ENCODE measurements at regions not wholly inside any gene's neighbourhood (a gene's known extent, or its start where the extent isn't known, plus 50 kb on each side); places are given as distances from the start of the nearest gene placed in this dataset.

- TF ChIP-seq CTCF (IDR thresholded peaks at IDR 0.05): no peak
- TF ChIP-seq POLR2A (IDR thresholded peaks at IDR 0.05): no peak
- TF ChIP-seq POLR2AphosphoS5 (IDR thresholded peaks at IDR 0.05): no peak
- no peak for TF ChIP-seq EP300 (IDR thresholded peaks at IDR 0.05)
These were observed 523.6 kb upstream of the TMEFF2 start for GRCh38 chr2:192718340-192718739.

All from stomach (tissue), 4 donors.